VCaP (cell line): ENCODE measurements at regions not wholly inside any gene's neighbourhood (a gene's known extent, or its start where the extent isn't known, plus 50 kb on each side); places are given as distances from the start of the nearest gene placed in this dataset.

ENCODE experiments used
- H3K27ac ChIP-seq: fragments of 450-650 bp; 2 replicates; pipeline ENCODE4 v1.5.1; 2017
- CTCF ChIP-seq: fragments of 450-650 bp; conservative IDR thresholded peaks from 2 replicates; pipeline ENCODE4 v1.5.1; 2017; ENCODE audit warnings: mild to moderate bottlenecking, moderate library complexity

GRCh38 chr3:23656821-23657220 is 148.9 kb upstream of the UBE2E1 start:
- TF ChIP-seq CTCF: no peak
- no peak overlapping the region for H3K27ac ChIP-seq

- no peak overlapping the region for H3K27ac ChIP-seq
- no peak for TF ChIP-seq CTCF
These were observed 148.1 kb upstream of the UBE2E1 start for GRCh38 chr3:23657647-23658046.

DNA sequence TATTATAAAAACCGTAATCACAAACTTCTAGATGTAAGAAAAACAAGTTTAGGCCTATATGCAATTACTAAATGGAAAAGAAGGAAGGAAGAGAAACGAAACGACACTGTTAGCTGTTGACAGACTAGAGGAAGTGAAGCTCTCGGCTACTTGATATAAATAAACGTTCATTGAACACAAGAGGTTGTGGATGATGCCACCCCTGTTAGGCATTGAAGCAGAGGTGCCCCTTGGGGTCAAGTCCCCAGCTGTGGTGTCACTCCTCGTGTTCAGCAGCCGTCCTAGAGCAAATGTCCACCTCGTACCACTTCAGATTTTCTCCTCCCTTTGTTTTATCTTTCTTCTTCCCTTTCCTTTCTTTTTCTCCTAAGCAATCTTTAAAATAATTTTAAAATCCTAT is 146.5 kb upstream of the UBE2E1 start:
- H3K27ac ChIP-seq: no peak overlapping the region
- TF ChIP-seq CTCF: no peak

- no peak overlapping the region for H3K27ac ChIP-seq
- TF ChIP-seq CTCF: no peak
These were observed 145.8 kb upstream of the UBE2E1 start for GRCh38 chr3:23659840-23660430.

DNA sequence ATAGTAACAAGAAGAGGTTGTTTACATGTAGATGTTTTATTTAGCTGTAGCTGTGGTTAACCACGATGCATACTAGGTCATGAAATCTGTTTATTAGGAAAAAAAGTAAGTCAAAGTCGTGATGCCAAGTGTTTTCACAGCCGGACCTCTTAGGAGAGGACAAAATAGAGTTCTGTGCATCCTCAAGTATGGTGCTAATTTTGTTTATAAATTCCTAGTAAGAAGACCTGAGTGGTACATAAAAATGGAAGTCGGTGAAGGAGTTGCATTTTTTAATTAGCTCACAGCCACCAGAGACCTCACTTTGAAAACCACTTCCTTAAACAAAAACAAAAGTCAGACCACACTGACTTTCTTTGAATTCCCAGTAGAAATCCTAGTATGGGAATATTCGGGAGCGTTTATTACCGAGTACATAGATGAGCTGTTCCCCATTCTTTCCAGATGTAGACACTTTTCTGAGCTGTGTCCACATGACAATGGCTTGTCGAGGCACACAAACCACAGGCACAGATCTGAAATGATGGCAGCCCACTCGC is 143.6 kb upstream of the UBE2E1 start:
- no peak for TF ChIP-seq CTCF
- no peak overlapping the region for H3K27ac ChIP-seq

GRCh38 chr3:23663246-23663645 is 142.5 kb upstream of the UBE2E1 start:
- H3K27ac ChIP-seq: no peak overlapping the region
- no peak for TF ChIP-seq CTCF

DNA sequence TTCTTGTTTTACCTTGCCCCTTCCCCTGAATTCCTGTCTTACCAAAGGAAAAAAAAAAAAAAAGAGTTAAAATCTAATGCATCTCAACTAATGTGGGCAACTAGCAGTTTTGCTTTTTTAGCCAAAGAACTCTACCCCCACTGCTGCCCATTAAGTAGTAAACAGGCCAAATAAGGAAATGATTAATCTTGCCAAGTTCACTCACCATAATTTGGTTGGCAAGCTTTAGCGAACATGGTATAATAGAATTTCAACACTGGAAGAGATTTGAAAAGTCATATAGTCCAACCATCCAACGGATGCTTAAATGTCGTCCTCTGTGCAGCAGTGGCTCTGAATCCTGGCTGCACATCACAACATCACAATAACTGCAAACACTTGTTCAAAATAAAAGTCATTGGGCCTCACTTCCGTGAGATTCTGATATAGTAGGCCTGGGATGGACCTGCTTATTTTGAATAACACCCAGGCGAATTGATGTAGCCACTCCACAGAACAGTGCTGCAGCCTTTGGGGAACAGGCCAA is 142.0 kb upstream of the UBE2E1 start:
- no peak overlapping the region for H3K27ac ChIP-seq
- no peak for TF ChIP-seq CTCF
